GM23248 (cell line): ENCODE measurements at regions not wholly inside any gene's neighbourhood (a gene's known extent, or its start where the extent isn't known, plus 50 kb on each side); places are given as distances from the start of the nearest gene placed in this dataset.
"Not testable (repeated sequence)": the region's sequence is repeated elsewhere in the genome, so short reads cannot be mapped to it uniquely, and the experiment has no call there.

Experiments
- EZH2 ChIP-seq: fragments of 200-600 bp; sonication (generic); IDR thresholded peaks from 2 replicates; pipeline ENCODE4 v1.6.1; 2018; ENCODE audit warnings: antibody characterized with exemption, mild to moderate bottlenecking; ENCODE audit not compliant: insufficient read depth, poor library complexity, severe bottlenecking
- EZH2phosphoT487 ChIP-seq: fragments of 200-600 bp; sonication (generic); IDR thresholded peaks from 2 replicates; pipeline ENCODE4 v1.6.1; 2018; ENCODE audit warnings: antibody characterized with exemption, moderate library complexity, mild to moderate bottlenecking, low read depth; ENCODE audit not compliant: insufficient read depth

DNA sequence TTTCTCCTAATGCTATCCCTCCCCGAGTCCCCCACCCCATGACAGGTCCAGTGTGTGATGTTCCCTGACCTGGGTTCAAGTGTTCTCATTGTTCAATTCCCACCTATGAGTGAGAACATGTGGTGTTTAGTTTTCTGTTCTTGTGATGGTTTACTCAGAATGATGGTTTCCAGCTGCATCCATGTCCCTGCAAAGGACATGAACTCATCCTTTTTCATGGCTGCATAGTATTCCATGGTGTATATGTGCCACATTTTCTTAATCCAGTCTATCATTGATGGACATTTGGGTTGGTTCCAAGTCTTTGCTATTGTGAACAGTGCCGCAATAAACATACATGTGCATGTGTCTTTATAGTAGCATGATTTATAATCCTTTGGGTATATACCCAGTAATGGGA lies 90.5 kb upstream of the HS3ST4 start:
- not testable (repeated sequence) for TF ChIP-seq EZH2phosphoT487, EZH2
